GM12892 (cell line): ENCODE measurements at regions not wholly inside any gene's neighbourhood (a gene's known extent, or its start where the extent isn't known, plus 50 kb on each side); places are given as distances from the start of the nearest gene placed in this dataset.

ENCODE experiments used
- DNase-seq: peaks from one replicate; pipeline ENCODE4 v3.0.0; 2011; ENCODE audit not compliant: insufficient read length
- FAIRE-seq: peaks from 2 replicates; lab custom pipeline; 2011; peaks lifted over from hg19 to GRCh38; lab: Jason Lieb, UNC
- POLR2A ChIP-seq: IDR thresholded peaks from 2 replicates; pipeline ENCODE4 v1.6.1; 2011; ENCODE audit warnings: low read depth, low read length, control low read depth
- POLR2AphosphoS5 ChIP-seq: IDR thresholded peaks from 2 replicates; pipeline ENCODE4 v1.6.1; 2011; ENCODE audit warnings: low read depth, low read length, control low read depth
- TAF1 ChIP-seq: IDR thresholded peaks from 2 replicates; pipeline ENCODE4 v1.6.1; 2011; ENCODE audit warnings: low read depth, mild to moderate bottlenecking, control low read depth, low read length, borderline replicate concordance

- TF ChIP-seq POLR2A (no peak), TAF1 (no peak), POLR2AphosphoS5 (no peak)
- no peak for DNase-seq
- FAIRE-seq, result no peak
Observed at GRCh38 chr10:129039406-129040370, 427.4 kb upstream of the MGMT start.

- DNase-seq (no peak), FAIRE-seq (no peak)
- TF ChIP-seq TAF1 (no peak), POLR2A (no peak), POLR2AphosphoS5 (no peak)
Observed at GRCh38 chr10:129040377-129040776, 426.7 kb upstream of the MGMT start.

- TF ChIP-seq POLR2A (no peak), POLR2AphosphoS5 (no peak), TAF1 (no peak)
- FAIRE-seq (no peak), DNase-seq (no peak)
Observed at GRCh38 chr10:129041916-129042315, 425.1 kb upstream of the MGMT start.

- FAIRE-seq, result no peak
- no peak for DNase-seq
Observed at GRCh38 chr10:129042776-129043595, 424.1 kb upstream of the MGMT start.

GRCh38 chr10:129043691-129044090 is 423.4 kb upstream of the MGMT start:
- no peak for FAIRE-seq
- TF ChIP-seq TAF1 (no peak), POLR2A (no peak), POLR2AphosphoS5 (no peak)

More at GRCh38 chr10:129042776-129043595, 424.1 kb upstream of the MGMT start:
- TF ChIP-seq TAF1 (no peak), POLR2A (no peak), POLR2AphosphoS5 (no peak)

GRCh38 chr10:129045599-129045998 is 421.4 kb upstream of the MGMT start:
- DNase-seq (no peak), FAIRE-seq (no peak)
- TF ChIP-seq POLR2A, result no peak
- TF ChIP-seq TAF1, result no peak
- TF ChIP-seq POLR2AphosphoS5, result no peak

More at GRCh38 chr10:129043691-129044090, 423.4 kb upstream of the MGMT start:
- no peak for DNase-seq

- DNase-seq (no peak), FAIRE-seq (no peak)
- no peak for TF ChIP-seq TAF1
- no peak for TF ChIP-seq POLR2AphosphoS5
- no peak for TF ChIP-seq POLR2A
Observed at GRCh38 chr10:129046065-129046681, 420.9 kb upstream of the MGMT start.

- no peak for FAIRE-seq
- TF ChIP-seq POLR2A, result no peak
- no peak for TF ChIP-seq TAF1
- TF ChIP-seq POLR2AphosphoS5, result no peak
- DNase-seq, result no peak
Observed at GRCh38 chr10:129046962-129047361, 420.1 kb upstream of the MGMT start.

- no peak for DNase-seq
- FAIRE-seq, result no peak
- TF ChIP-seq TAF1 (no peak), POLR2A (no peak), POLR2AphosphoS5 (no peak)
Observed at GRCh38 chr10:129047600-129047999, 419.4 kb upstream of the MGMT start.

- DNase-seq (no peak), FAIRE-seq (no peak)
- no peak for TF ChIP-seq POLR2A
- no peak for TF ChIP-seq POLR2AphosphoS5
- no peak for TF ChIP-seq TAF1
Observed at GRCh38 chr10:129048513-129048912, 418.5 kb upstream of the MGMT start.

GRCh38 chr10:129049501-129049900 is 417.5 kb upstream of the MGMT start:
- TF ChIP-seq POLR2A (no peak), TAF1 (no peak), POLR2AphosphoS5 (no peak)
- DNase-seq, result no peak
- FAIRE-seq, result no peak
